DOHH2 (cell line): ENCODE measurements at regions not wholly inside any gene's neighbourhood (a gene's known extent, or its start where the extent isn't known, plus 50 kb on each side); places are given as distances from the start of the nearest gene placed in this dataset.

Experiments
- H3F3A ChIP-seq: fragments of 200-600 bp; sonication (generic), shearing (Covaris generic); 2 replicates; pipeline ENCODE4 v1.6.0; 2016; ENCODE audit warnings: antibody characterized with exemption, mild to moderate bottlenecking; ENCODE audit not compliant: control insufficient read depth, insufficient read depth
- H3K27ac ChIP-seq: fragments of 200-600 bp; sonication (generic); 2 replicates; pipeline ENCODE4 v1.5.1; 2014; ENCODE audit warnings: low read depth, mild to moderate bottlenecking, low read length, moderate library complexity
- H3K27me3 ChIP-seq: fragments of 200-600 bp; sonication (generic); 2 replicates; pipeline ENCODE4 v1.6.1; 2014; ENCODE audit warnings: mild to moderate bottlenecking, low read length, mixed read lengths; ENCODE audit not compliant: control insufficient read depth
- H3K36me3 ChIP-seq: fragments of 200-600 bp; sonication (generic); 2 replicates; pipeline ENCODE4 v1.6.1; 2014; ENCODE audit warnings: mild to moderate bottlenecking, low read length, moderate library complexity, mixed read lengths; ENCODE audit not compliant: control insufficient read depth
- H3K4me1 ChIP-seq: fragments of 200-600 bp; sonication (generic); 2 replicates; pipeline ENCODE4 v1.6.1; 2014; ENCODE audit warnings: mild to moderate bottlenecking, low read length, mixed read lengths; ENCODE audit not compliant: control insufficient read depth
- H3K4me2 ChIP-seq: fragments of 200-600 bp; sonication (generic); 2 replicates; pipeline ENCODE4 v1.6.0; 2014; ENCODE audit warnings: mild to moderate bottlenecking, low read length, moderate library complexity
- H3K4me3 ChIP-seq: fragments of 200-600 bp; sonication (generic); 2 replicates; pipeline ENCODE4 v1.5.1; 2014; ENCODE audit warnings: mild to moderate bottlenecking, low read length, mixed read lengths
- H3K79me2 ChIP-seq: fragments of 200-600 bp; sonication (generic); 2 replicates; pipeline ENCODE4 v1.6.1; 2014; ENCODE audit warnings: mild to moderate bottlenecking, low read length, mixed read lengths; ENCODE audit not compliant: control insufficient read depth
- H3K9me2 ChIP-seq: fragments of 200-600 bp; sonication (generic); replicated peaks from 2 replicates; pipeline ENCODE4 v1.6.1; 2014; ENCODE audit warnings: mild to moderate bottlenecking, low read length, mixed read lengths; ENCODE audit not compliant: control insufficient read depth
- H3K9me3 ChIP-seq: fragments of 200-600 bp; sonication (generic); 2 replicates; pipeline ENCODE4 v1.6.1; 2014; ENCODE audit warnings: antibody characterized with exemption, low read length, mixed read lengths; ENCODE audit not compliant: control insufficient read depth, insufficient read depth
- H4K20me1 ChIP-seq: fragments of 200-600 bp; sonication (generic); 2 replicates; pipeline ENCODE4 v1.6.0; 2014; ENCODE audit warnings: low read depth, mild to moderate bottlenecking, antibody characterized with exemption, low read length, moderate library complexity; ENCODE audit not compliant: control insufficient read depth, insufficient read depth
- CTCF ChIP-seq: fragments of 200-600 bp; sonication (generic); IDR thresholded peaks from one replicate; pipeline ENCODE4 v1.5.1; 2014; ENCODE audit warnings: antibody characterized with exemption, mild to moderate bottlenecking, low read depth, low read length; ENCODE audit not compliant: poor library complexity, severe bottlenecking
- EZH2phosphoT487 ChIP-seq: fragments of 200-600 bp; sonication (generic); IDR thresholded peaks from 2 replicates; pipeline ENCODE4 v1.6.1; 2017; ENCODE audit warnings: borderline replicate concordance, mild to moderate bottlenecking, antibody characterized with exemption, low read length, moderate library complexity, mixed read lengths

DNA sequence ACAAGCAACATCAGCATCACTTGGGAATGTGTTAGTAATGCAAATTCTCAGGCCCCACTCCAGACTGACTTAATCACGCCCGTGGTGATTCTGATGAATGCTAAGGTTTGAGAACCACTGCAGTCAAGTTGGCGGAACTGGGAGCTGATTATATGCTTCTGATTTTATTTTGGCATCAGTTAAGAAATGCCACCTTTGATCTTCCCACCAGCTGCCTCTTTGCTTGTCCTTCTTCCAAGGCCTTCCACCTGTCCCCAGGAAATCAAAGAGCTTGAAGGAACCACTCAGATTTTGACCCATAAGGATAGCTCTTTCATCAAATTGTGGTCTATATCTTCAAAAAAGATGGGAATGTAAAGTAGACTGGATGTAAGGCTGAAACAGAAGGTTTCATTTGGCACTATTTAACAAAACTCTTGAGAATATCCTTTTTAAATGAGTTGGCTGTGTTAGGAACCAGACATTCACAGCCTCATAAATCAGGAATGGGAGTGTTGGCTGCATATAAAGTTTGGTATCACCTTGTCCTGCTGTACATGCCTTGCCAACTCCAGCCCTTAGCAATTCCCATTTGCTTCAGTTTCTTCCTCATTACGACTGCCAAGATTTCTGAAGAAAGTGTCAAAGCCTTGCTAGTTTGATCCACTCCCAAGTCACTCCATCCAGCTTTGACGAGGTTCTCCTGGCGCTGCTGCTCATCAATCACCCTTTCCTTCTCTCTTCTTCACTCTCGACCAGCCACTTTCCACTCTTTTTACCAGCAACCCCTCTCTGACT is 125.8 kb upstream of the NPHP3 start:
- Histone ChIP-seq H3K36me3 (no peaks in the 10 kb centered on the region), H3K4me3 (no peak overlapping the region), H3K4me1 (no peaks in the 10 kb centered on the region), H3K9me2 (no peaks in the 10 kb centered on the region), H3K4me2 (no peak overlapping the region), H3F3A (no peaks in the 10 kb centered on the region), H3K27ac (no peak overlapping the region), H4K20me1 (no peaks in the 10 kb centered on the region), H3K9me3 (no peaks in the 10 kb centered on the region), H3K79me2 (no peaks in the 10 kb centered on the region), H3K27me3 (no peaks in the 10 kb centered on the region)
- TF ChIP-seq EZH2phosphoT487 (no peak), CTCF (no peak)

- H3K4me3 ChIP-seq, result no peak overlapping the region
- H3K79me2 ChIP-seq, result no peaks in the 10 kb centered on the region
- H3K36me3 ChIP-seq, result no peaks in the 10 kb centered on the region
- H3K9me2 ChIP-seq, result no peaks in the 10 kb centered on the region
- H3K4me2 ChIP-seq, result no peak overlapping the region
- no peak overlapping the region for H3K27ac ChIP-seq
- H3F3A ChIP-seq, result no peaks in the 10 kb centered on the region
- no peaks in the 10 kb centered on the region for H3K4me1 ChIP-seq
- peaks cover 4% of the 10 kb centered on the region for H3K27me3 ChIP-seq
- no peaks in the 10 kb centered on the region for H3K9me3 ChIP-seq
- no peaks in the 10 kb centered on the region for H4K20me1 ChIP-seq
- TF ChIP-seq CTCF, result no peak
- no peak for TF ChIP-seq EZH2phosphoT487
Measured at GRCh38 chr3:132843851-132844553, 121.8 kb upstream of the NPHP3 start.

- no peak for TF ChIP-seq CTCF
- no peak for TF ChIP-seq EZH2phosphoT487
Measured at GRCh38 chr3:132843349-132843748, 121.1 kb upstream of the NPHP3 start.

More at GRCh38 chr3:132843349-132843748, 121.1 kb upstream of the NPHP3 start:
- Histone ChIP-seq H3K9me2 (no peaks in the 10 kb centered on the region), H3K27ac (no peak overlapping the region), H3K79me2 (no peaks in the 10 kb centered on the region), H4K20me1 (no peaks in the 10 kb centered on the region), H3K36me3 (no peaks in the 10 kb centered on the region), H3K4me3 (no peak overlapping the region), H3K27me3 (peaks cover 4% of the 10 kb centered on the region), H3K9me3 (no peaks in the 10 kb centered on the region), H3F3A (no peaks in the 10 kb centered on the region), H3K4me2 (no peak overlapping the region), H3K4me1 (no peaks in the 10 kb centered on the region)
